HEK293 (cell line): ENCODE measurements at regions not wholly inside any gene's neighbourhood (a gene's known extent, or its start where the extent isn't known, plus 50 kb on each side); places are given as distances from the start of the nearest gene placed in this dataset.

Experiments used
- SP2 ChIP-seq: fragments of 450-650 bp; formaldehyde crosslinking; IDR thresholded peaks from 2 replicates; pipeline ENCODE4 v1.5.1; 2016; ENCODE audit warnings: missing biosample characterization, missing genetic modification characterization
- ZFP41 ChIP-seq: fragments of 450-650 bp; formaldehyde crosslinking; IDR thresholded peaks from 2 replicates; pipeline ENCODE4 v1.5.1; 2016; ENCODE audit warnings: missing biosample characterization, missing genetic modification characterization, borderline replicate concordance
- ZNF530 ChIP-seq: fragments of 450-650 bp; formaldehyde crosslinking; IDR thresholded peaks from 2 replicates; pipeline ENCODE4 v1.5.1; 2016; ENCODE audit warnings: low read depth, missing biosample characterization, missing genetic modification characterization

- TF ChIP-seq SP2 (tag by site-specific recombination) = no peak
- TF ChIP-seq ZNF530 = no peak
- no peak for TF ChIP-seq ZFP41 (tag by site-specific recombination)
Measured at GRCh38 chr13:76778853-76779252, 107.4 kb downstream of the KCTD12 start.
